ENCODE measurements at regions not wholly inside any gene's neighbourhood (a gene's known extent, or its start where the extent isn't known, plus 50 kb on each side); places are given as distances from the start of the nearest gene placed in this dataset.
"Not testable (repeated sequence)": the region's sequence is repeated elsewhere in the genome, so short reads cannot be mapped to it uniquely, and the experiment has no call there.

- no peak for DNase-seq (ENCODE audit: low read depth in 2 of 2)
Observed at GRCh38 chr3:67957268-67957667, 302.9 kb upstream of the SUCLG2 start.

- peak; percentile 10 to 14 for DNase-seq (ENCODE audit: low read depth in 2 of 2)
Observed at GRCh38 chr3:67947808-67948508, 293.5 kb upstream of the SUCLG2 start.

- no peak for DNase-seq (ENCODE audit: low read depth in 2 of 2)
Observed at GRCh38 chr3:67946436-67946835, 292.0 kb upstream of the SUCLG2 start.

- no peak for DNase-seq (ENCODE audit: low read depth in 2 of 2)
Observed at GRCh38 chr3:67943546-67943945, 289.1 kb upstream of the SUCLG2 start.

- DNase-seq (ENCODE audit: low read depth in 2 of 2): no peak
Observed at GRCh38 chr3:67941433-67942030, 287.1 kb upstream of the SUCLG2 start.

- DNase-seq (ENCODE audit: low read depth in 2 of 2): no peak
Observed at GRCh38 chr3:67940210-67940952, 286.0 kb upstream of the SUCLG2 start.

GRCh38 chr3:67937498-67938118 is 283.2 kb upstream of the SUCLG2 start:
- no peak for DNase-seq (ENCODE audit: low read depth in 2 of 2)

GRCh38 chr3:67930394-67930793 is 276.0 kb upstream of the SUCLG2 start:
- not testable (repeated sequence) for DNase-seq (ENCODE audit: low read depth in 2 of 2)

GRCh38 chr3:67923796-67924195 is 269.4 kb upstream of the SUCLG2 start:
- DNase-seq (ENCODE audit: low read depth in 2 of 2): no peak

GRCh38 chr3:67920969-67921368 is 266.6 kb upstream of the SUCLG2 start:
- DNase-seq (ENCODE audit: low read depth in 2 of 2): no peak

- DNase-seq (ENCODE audit: low read depth in 2 of 2): no peak
Observed at GRCh38 chr3:67920311-67920710, 265.9 kb upstream of the SUCLG2 start.

GRCh38 chr3:67916353-67916752 is 261.9 kb upstream of the SUCLG2 start:
- DNase-seq (ENCODE audit: low read depth in 2 of 2): no peak

GRCh38 chr3:67907735-67908134 is 253.3 kb upstream of the SUCLG2 start:
- DNase-seq (ENCODE audit: low read depth in 2 of 2): no peak

GRCh38 chr3:67906261-67906660 is 251.8 kb upstream of the SUCLG2 start:
- DNase-seq (ENCODE audit: low read depth in 2 of 2): no peak

GRCh38 chr3:67901681-67902080 is 247.3 kb upstream of the SUCLG2 start:
- no peak for DNase-seq (ENCODE audit: low read depth in 2 of 2)

GRCh38 chr3:67898916-67899315 is 244.5 kb upstream of the SUCLG2 start:
- no peak for DNase-seq (ENCODE audit: low read depth in 2 of 2)

- no peak for DNase-seq (ENCODE audit: low read depth in 2 of 2)
Observed at GRCh38 chr3:67897351-67898336, 243.2 kb upstream of the SUCLG2 start.

- no peak for DNase-seq (ENCODE audit: low read depth in 2 of 2)
Observed at GRCh38 chr3:67896130-67896529, 241.7 kb upstream of the SUCLG2 start.

GRCh38 chr3:67894510-67894909 is 240.1 kb upstream of the SUCLG2 start:
- no peak for DNase-seq (ENCODE audit: low read depth in 2 of 2)

- no peak for DNase-seq (ENCODE audit: low read depth in 2 of 2)
Observed at GRCh38 chr3:67884345-67884744, 229.9 kb upstream of the SUCLG2 start.

GRCh38 chr3:67883766-67884165 is 229.4 kb upstream of the SUCLG2 start:
- DNase-seq (ENCODE audit: low read depth in 2 of 2): no peak

Measured in activated CD4-positive, alpha-beta T cell treated with anti-CD3 and anti-CD28 coated beads for 24 hours (primary cell).